ENCODE measurements at regions not wholly inside any gene's neighbourhood (a gene's known extent, or its start where the extent isn't known, plus 50 kb on each side); places are given as distances from the start of the nearest gene placed in this dataset.
"Not testable (repeated sequence)": the region's sequence is repeated elsewhere in the genome, so short reads cannot be mapped to it uniquely, and the experiment has no call there.

DNA sequence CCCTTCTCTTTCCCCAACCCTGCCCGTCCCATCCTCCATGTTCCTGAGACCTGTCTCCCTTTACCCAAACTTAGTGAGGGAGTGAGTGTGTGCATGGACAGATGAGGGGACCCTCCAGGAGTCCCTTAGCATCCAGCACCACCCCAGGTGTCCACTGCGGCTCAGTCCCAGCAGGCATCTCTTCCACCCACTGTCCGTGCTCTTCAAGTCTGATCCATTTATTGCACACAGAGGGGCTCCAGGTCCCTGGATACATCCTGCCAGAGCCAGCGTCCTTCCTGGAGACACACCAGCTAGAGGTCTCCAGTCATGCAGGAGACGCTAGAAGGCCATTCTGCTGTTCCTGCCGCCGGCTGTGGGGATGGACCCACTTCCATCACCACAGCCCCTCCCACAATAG is 239.2 kb downstream of the ADGRD1 start:
- intact Hi-C loops (cut with micrococcal nuclease), result no loop called here
- no peak overlapping the region for H3K4me3 ChIP-seq (ENCODE audit: low read length in 2 of 2)
- H3K4me1 ChIP-seq (ENCODE audit: insufficient read depth, low read length), result no peaks in the 10 kb centered on the region
- no peak overlapping the region for H3K27ac Mint-ChIP-seq
- ChIA-PET POLR2A (ENCODE audit: partially characterized antibody) (no interaction called here), CTCF (ENCODE audit: partially characterized antibody) (no interaction called here)
- H3K4me1 Mint-ChIP-seq, result no peaks in the 10 kb centered on the region
- H3K9me3 Mint-ChIP-seq, result peaks cover 0 to 2% (median 0%) of the 10 kb centered on the region in 8 donors
- H3K27me3 ChIP-seq (ENCODE audit: insufficient read depth, low read length), result no peaks in the 10 kb centered on the region
- peaks cover 3 to 12% of the 10 kb centered on the region in 2 donors for H3K27me3 Mint-ChIP-seq
- no peak overlapping the region for H3K27ac ChIP-seq (ENCODE audit: low read depth, low read length)
- no peak for DNase-seq
- no peaks in the 10 kb centered on the region for H3K9me3 ChIP-seq (ENCODE audit: control insufficient read depth in 1 of 2, low read length in 2 of 2)
- no peaks in the 10 kb centered on the region for H3K36me3 ChIP-seq (ENCODE audit: insufficient read depth, low read length)
- H3K4me3 Mint-ChIP-seq, result no peak overlapping the region
- no peaks in the 10 kb centered on the region for H3K36me3 Mint-ChIP-seq

DNA sequence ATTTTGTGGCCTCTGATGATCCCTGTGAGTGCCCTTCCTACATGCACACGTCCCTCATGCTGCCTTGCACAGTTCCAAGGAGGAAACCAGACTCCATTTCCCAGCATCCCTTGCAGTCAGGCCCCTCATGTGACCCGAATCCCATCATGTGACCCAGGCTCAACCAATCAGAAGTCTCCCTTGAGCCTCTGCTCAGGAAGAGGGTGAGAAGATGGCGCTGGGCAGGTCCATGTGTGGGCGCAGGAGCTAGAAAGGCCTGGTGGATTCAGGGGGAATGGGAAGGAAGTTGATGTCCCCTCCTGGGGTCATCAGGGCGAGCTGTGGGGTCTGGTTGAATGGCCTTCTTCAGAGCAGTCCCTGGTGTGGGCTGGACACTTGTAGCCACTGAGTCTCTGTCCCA is 240.5 kb downstream of the ADGRD1 start:
- Mint-ChIP-seq H3K27me3 (peaks cover 2 to 10% of the 10 kb centered on the region in 2 donors), H3K36me3 (no peaks in the 10 kb centered on the region), H3K27ac (no peak overlapping the region), H3K9me3 (no peaks in the 10 kb centered on the region), H3K4me1 (no peaks in the 10 kb centered on the region), H3K4me3 (no peak overlapping the region)
- no peaks in the 10 kb centered on the region for H3K4me1 ChIP-seq (ENCODE audit: insufficient read depth, low read length)
- ChIA-PET CTCF (ENCODE audit: partially characterized antibody) (no interaction called here), POLR2A (ENCODE audit: partially characterized antibody) (no interaction called here)
- intact Hi-C loops (cut with micrococcal nuclease), result no loop called here
- H3K4me3 ChIP-seq (ENCODE audit: low read length in 2 of 2), result no peak overlapping the region
- no peaks in the 10 kb centered on the region for H3K27me3 ChIP-seq (ENCODE audit: insufficient read depth, low read length)
- DNase-seq, result no peak
- H3K9me3 ChIP-seq (ENCODE audit: control insufficient read depth in 1 of 2, low read length in 2 of 2), result no peaks in the 10 kb centered on the region
- no peak overlapping the region for H3K27ac ChIP-seq (ENCODE audit: low read depth, low read length)
- H3K36me3 ChIP-seq (ENCODE audit: insufficient read depth, low read length), result no peaks in the 10 kb centered on the region

DNA sequence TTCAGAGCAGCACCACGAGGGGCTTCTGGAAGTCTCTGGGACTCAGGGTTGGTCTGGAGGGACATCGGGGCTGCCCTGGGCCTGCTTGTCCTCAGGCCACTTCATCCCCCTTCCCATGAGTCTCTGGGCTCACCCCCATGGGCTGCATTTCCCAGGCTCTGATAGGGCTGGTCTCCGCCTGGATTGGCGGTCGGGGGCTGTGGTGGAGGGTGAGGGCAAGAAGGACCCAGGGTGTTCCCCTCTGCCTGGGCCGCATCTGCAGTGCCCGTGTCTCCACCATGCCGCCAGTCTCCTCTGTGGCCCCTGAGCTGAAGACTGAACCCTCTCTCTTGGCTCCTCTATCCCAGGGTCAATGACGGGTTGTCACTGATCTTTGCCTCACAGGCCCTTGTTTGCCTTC is 242.1 kb downstream of the ADGRD1 start:
- H3K4me1 Mint-ChIP-seq, result no peaks in the 10 kb centered on the region
- DNase-seq, result no peak
- H3K27me3 ChIP-seq (ENCODE audit: insufficient read depth, low read length), result no peaks in the 10 kb centered on the region
- ChIA-PET POLR2A (ENCODE audit: partially characterized antibody) (no interaction called here), CTCF (ENCODE audit: partially characterized antibody) (no interaction called here)
- H3K36me3 ChIP-seq (ENCODE audit: insufficient read depth, low read length), result no peaks in the 10 kb centered on the region
- no peak overlapping the region for H3K27ac ChIP-seq (ENCODE audit: low read depth, low read length)
- H3K27ac Mint-ChIP-seq, result no peak overlapping the region
- H3K4me1 ChIP-seq (ENCODE audit: insufficient read depth, low read length), result no peaks in the 10 kb centered on the region
- peaks cover 2 to 10% of the 10 kb centered on the region in 2 donors for H3K27me3 Mint-ChIP-seq
- H3K36me3 Mint-ChIP-seq, result no peaks in the 10 kb centered on the region
- intact Hi-C loops (cut with micrococcal nuclease), result no loop called here
- H3K4me3 ChIP-seq (ENCODE audit: low read length in 2 of 2), result no peak overlapping the region
- H3K9me3 Mint-ChIP-seq, result peaks cover 0 to 2% (median 0%) of the 10 kb centered on the region in 8 donors
- H3K9me3 ChIP-seq (ENCODE audit: control insufficient read depth in 1 of 2, low read length in 2 of 2), result no peaks in the 10 kb centered on the region
- no peak overlapping the region for H3K4me3 Mint-ChIP-seq

DNA sequence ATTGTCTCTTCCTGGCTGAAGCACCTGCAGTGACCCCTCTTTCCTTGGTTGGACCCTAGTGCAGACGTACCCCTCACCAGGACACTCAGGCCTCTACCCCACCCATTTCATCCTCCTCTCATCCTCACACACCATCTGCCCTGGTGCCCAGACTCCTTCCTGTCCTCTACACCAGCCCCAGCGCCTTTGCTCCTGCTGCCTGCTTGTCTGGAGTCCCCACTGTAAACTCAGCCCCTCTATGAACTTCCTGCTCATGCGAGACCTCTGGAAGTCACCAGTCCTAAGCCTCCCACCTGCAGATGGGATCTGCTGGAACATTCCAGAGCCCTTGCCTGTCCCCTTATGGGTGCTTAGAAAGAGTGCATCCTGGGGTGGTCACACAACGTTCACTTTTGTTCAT is 242.5 kb downstream of the ADGRD1 start:
- Histone ChIP-seq H3K27ac (ENCODE audit: low read depth, low read length) (no peak overlapping the region), H3K9me3 (ENCODE audit: control insufficient read depth in 1 of 2, low read length in 2 of 2) (no peaks in the 10 kb centered on the region), H3K4me3 (ENCODE audit: low read length in 2 of 2) (no peak overlapping the region), H3K4me1 (ENCODE audit: insufficient read depth, low read length) (no peaks in the 10 kb centered on the region), H3K27me3 (ENCODE audit: insufficient read depth, low read length) (no peaks in the 10 kb centered on the region), H3K36me3 (ENCODE audit: insufficient read depth, low read length) (no peaks in the 10 kb centered on the region)
- ChIA-PET POLR2A (ENCODE audit: partially characterized antibody) (no interaction called here), CTCF (ENCODE audit: partially characterized antibody) (no interaction called here)
- DNase-seq, result no peak
- H3K27me3 Mint-ChIP-seq, result peaks cover 2 to 10% of the 10 kb centered on the region in 2 donors
- H3K27ac Mint-ChIP-seq, result no peak overlapping the region
- no peaks in the 10 kb centered on the region for H3K4me1 Mint-ChIP-seq
- H3K4me3 Mint-ChIP-seq, result no peak overlapping the region
- peaks cover 0 to 2% (median 0%) of the 10 kb centered on the region in 8 donors for H3K9me3 Mint-ChIP-seq
- no peaks in the 10 kb centered on the region for H3K36me3 Mint-ChIP-seq
- intact Hi-C loops (cut with micrococcal nuclease), result no loop called here

DNA sequence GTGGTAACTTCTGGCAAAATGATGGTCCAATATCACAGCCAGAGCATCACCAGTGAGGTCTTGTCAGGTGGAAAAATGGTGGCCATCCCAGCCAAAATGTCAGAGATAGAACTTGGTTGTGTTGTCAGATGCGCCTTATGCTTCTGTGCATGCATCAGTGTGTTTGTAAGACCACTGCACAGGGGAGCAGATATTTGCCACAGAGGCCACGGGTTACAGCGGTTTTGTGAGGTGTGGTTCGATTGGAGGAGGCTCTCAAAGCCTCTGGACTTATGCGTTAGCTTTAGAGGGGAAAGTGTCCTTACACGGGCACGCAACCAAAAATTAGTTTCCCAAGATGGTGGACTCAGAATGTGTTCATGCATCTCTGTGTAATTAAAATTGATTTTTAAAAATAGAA is 243.8 kb downstream of the ADGRD1 start:
- Mint-ChIP-seq H3K27me3 (peaks cover 2 to 10% of the 10 kb centered on the region in 2 donors), H3K4me1 (no peaks in the 10 kb centered on the region), H3K4me3 (no peak overlapping the region), H3K27ac (no peak overlapping the region), H3K36me3 (no peaks in the 10 kb centered on the region), H3K9me3 (peaks cover 0 to 2% (median 0%) of the 10 kb centered on the region in 8 donors)
- intact Hi-C loops (cut with micrococcal nuclease), result no loop called here
- no peaks in the 10 kb centered on the region for H3K27me3 ChIP-seq (ENCODE audit: insufficient read depth, low read length)
- ChIA-PET CTCF (ENCODE audit: partially characterized antibody) (no interaction called here), POLR2A (ENCODE audit: partially characterized antibody) (no interaction called here)
- no peak overlapping the region for H3K27ac ChIP-seq (ENCODE audit: low read depth, low read length)
- no peaks in the 10 kb centered on the region for H3K36me3 ChIP-seq (ENCODE audit: insufficient read depth, low read length)
- no peak for DNase-seq
- H3K4me1 ChIP-seq (ENCODE audit: insufficient read depth, low read length), result no peaks in the 10 kb centered on the region
- H3K9me3 ChIP-seq (ENCODE audit: control insufficient read depth in 1 of 2, low read length in 2 of 2), result no peaks in the 10 kb centered on the region
- H3K4me3 ChIP-seq (ENCODE audit: low read length in 2 of 2), result no peak overlapping the region

DNA sequence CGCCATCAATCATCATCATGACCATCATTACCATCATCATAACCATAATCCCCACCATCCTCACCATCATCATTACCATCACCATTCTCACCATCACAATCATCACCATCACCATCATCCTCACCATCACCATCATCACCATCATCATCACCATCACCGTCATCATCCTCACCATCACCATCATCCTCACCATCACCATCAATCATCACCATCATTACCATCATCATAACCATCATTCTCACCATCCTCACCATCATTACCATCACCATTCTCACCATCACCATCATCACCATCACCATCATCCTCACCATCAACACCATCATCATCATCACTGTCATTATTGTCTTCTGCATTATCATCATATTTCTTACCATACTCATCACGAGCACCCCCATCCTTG is 245.5 kb downstream of the ADGRD1 start:
- no peaks in the 10 kb centered on the region for H3K4me1 Mint-ChIP-seq
- intact Hi-C loops (cut with micrococcal nuclease), result no loop called here
- Histone ChIP-seq H3K4me3 (ENCODE audit: low read length in 2 of 2) (no peak overlapping the region), H3K27ac (ENCODE audit: low read depth, low read length) (no peak overlapping the region), H3K9me3 (ENCODE audit: control insufficient read depth in 1 of 2, low read length in 2 of 2) (no peaks in the 10 kb centered on the region), H3K4me1 (ENCODE audit: insufficient read depth, low read length) (no peaks in the 10 kb centered on the region), H3K36me3 (ENCODE audit: insufficient read depth, low read length) (no peaks in the 10 kb centered on the region), H3K27me3 (ENCODE audit: insufficient read depth, low read length) (no peaks in the 10 kb centered on the region)
- no peak for DNase-seq
- no peak overlapping the region for H3K27ac Mint-ChIP-seq
- no peaks in the 10 kb centered on the region for H3K36me3 Mint-ChIP-seq
- H3K9me3 Mint-ChIP-seq, result peaks cover 0 to 2% (median 0%) of the 10 kb centered on the region in 8 donors
- H3K4me3 Mint-ChIP-seq, result no peak overlapping the region
- ChIA-PET CTCF (ENCODE audit: partially characterized antibody) (no interaction called here), POLR2A (ENCODE audit: partially characterized antibody) (no interaction called here)
- H3K27me3 Mint-ChIP-seq, result peaks cover 2% of the 10 kb centered on the region in 2 donors

DNA sequence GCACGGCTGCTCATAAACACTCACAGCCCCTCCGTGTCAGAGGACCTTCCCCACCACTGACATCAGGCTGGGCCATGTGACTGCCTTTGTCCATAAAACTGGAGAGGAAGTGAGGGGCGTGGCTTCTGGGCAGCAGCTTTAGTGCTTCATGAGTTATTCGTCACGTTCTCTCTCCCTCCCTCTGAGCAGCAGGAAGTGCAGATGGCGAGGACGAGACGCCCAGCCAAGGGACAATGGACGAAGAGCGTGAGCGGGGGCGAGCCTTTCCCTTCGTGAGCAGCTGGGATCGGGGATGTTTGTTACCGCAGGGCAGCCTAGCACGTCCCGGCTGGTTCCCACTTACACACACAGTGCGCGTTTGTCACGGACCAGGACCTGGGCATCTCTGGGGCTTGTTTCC is 248.2 kb downstream of the ADGRD1 start:
- DNase-seq; H3K9me3 Mint-ChIP-seq; H3K27me3 ChIP-seq (ENCODE audit: insufficient read depth, low read length); POLR2A ChIA-PET (ENCODE audit: partially characterized antibody); H3K36me3 Mint-ChIP-seq; H3K27me3 Mint-ChIP-seq; H3K27ac Mint-ChIP-seq; H3K27ac ChIP-seq (ENCODE audit: low read depth, low read length); CTCF ChIA-PET (ENCODE audit: partially characterized antibody); H3K4me3 ChIP-seq (ENCODE audit: low read length in 2 of 2); H3K36me3 ChIP-seq (ENCODE audit: insufficient read depth, low read length); H3K4me1 ChIP-seq (ENCODE audit: insufficient read depth, low read length); H3K9me3 ChIP-seq (ENCODE audit: control insufficient read depth in 1 of 2, low read length in 2 of 2); intact Hi-C loops (cut with micrococcal nuclease); H3K4me3 Mint-ChIP-seq; H3K4me1 Mint-ChIP-seq: not testable (repeated sequence)

DNA sequence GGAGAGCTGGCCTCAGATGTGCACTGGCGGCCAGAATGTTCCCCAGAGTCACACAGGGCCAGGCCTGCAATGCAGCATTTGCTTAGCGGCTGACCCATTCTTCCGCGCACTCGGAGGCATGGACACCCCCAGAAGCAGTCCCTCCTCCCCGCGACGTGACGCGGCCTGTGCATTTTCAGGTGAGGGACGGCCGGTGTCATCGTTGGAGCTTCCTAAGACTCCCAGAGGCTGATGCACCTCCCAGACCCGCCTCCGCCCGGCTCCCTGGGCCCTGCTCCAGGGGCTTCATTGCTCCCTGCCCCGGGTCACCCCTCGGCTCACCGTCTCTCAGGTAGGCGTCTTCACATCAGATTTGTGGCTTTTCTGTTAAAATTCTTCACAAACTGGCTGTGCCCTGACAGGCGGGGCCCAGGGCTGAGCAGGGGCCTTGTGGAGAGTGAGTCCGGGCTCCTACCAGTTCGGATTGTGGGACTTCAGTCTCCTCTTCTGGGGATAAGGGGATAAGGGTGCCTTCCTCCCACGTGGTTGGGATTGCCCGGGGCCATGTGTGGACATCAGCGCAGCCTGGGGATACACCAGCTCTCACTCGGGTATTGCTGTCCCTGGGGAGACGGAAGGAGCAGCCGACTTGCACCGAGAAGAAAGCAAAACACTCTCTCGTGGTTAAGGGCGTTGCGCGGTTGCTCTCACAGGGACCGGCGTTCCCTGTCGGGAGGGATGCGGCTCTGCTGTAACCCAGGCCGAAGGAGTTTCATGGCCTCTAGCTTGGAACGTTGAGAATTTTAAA is 249.1 kb downstream of the ADGRD1 start:
- intact Hi-C loops (cut with micrococcal nuclease), result no loop called here

More for the DNA sequence above, 249.1 kb downstream of the ADGRD1 start:
- no peaks in the 10 kb centered on the region for H3K36me3 Mint-ChIP-seq
- H3K4me3 Mint-ChIP-seq, result no peak overlapping the region
- Histone ChIP-seq H3K27me3 (ENCODE audit: insufficient read depth, low read length) (no peaks in the 10 kb centered on the region), H3K4me3 (ENCODE audit: low read length in 2 of 2) (no peak overlapping the region), H3K27ac (ENCODE audit: low read depth, low read length) (no peak overlapping the region), H3K4me1 (ENCODE audit: insufficient read depth, low read length) (no peaks in the 10 kb centered on the region), H3K9me3 (ENCODE audit: control insufficient read depth in 1 of 2, low read length in 2 of 2) (no peaks in the 10 kb centered on the region), H3K36me3 (ENCODE audit: insufficient read depth, low read length) (no peaks in the 10 kb centered on the region)
- H3K27me3 Mint-ChIP-seq, result no peaks in the 10 kb centered on the region
- H3K27ac Mint-ChIP-seq, result no peak overlapping the region
- peaks cover 0 to 2% (median 0%) of the 10 kb centered on the region in 8 donors for H3K9me3 Mint-ChIP-seq
- CTCF ChIA-PET (ENCODE audit: partially characterized antibody), result no interaction called here
- no peak for DNase-seq
- H3K4me1 Mint-ChIP-seq, result no peaks in the 10 kb centered on the region
- POLR2A ChIA-PET (ENCODE audit: partially characterized antibody), result no interaction called here

Data from CD4-positive, alpha-beta memory T cell (primary cell).